ENCODE measurements at regions not wholly inside any gene's neighbourhood (a gene's known extent, or its start where the extent isn't known, plus 50 kb on each side); places are given as distances from the start of the nearest gene placed in this dataset.
"Not testable (repeated sequence)": the region's sequence is repeated elsewhere in the genome, so short reads cannot be mapped to it uniquely, and the experiment has no call there.

GRCh38 chr13:81350056-81350455 lies 1009.1 kb upstream of the SPRY2 start:
- Histone ChIP-seq H3K56ac (ENCODE audit: extremely low read depth, insufficient read depth, low read length) (no peak overlapping the region), H3K9me3 (ENCODE audit: control insufficient read depth, insufficient read depth, low read length) (peaks cover 2% of the 10 kb centered on the region; the same call in 1 of the 2 replicates), H3K9me1 (ENCODE audit: insufficient read depth, low read length) (no peaks in the 10 kb centered on the region), H3K4ac (ENCODE audit: low read depth, low read length) (no peak overlapping the region), H3K23ac (ENCODE audit: low read depth, low read length) (no peak overlapping the region), H4K91ac (ENCODE audit: insufficient read depth, low read depth, low read length) (no peak overlapping the region), H4K8ac (ENCODE audit: low read depth in 2 of 2, low read length in 2 of 2) (no peak overlapping the region), H2AK9ac (replicated peaks; ENCODE audit: low read depth, low read length, poor library complexity) (no peak overlapping the region), H2BK5ac (ENCODE audit: low read depth, low read length, poor library complexity, severe bottlenecking) (no peak overlapping the region), H2BK15ac (ENCODE audit: low read depth, low read length) (no peak overlapping the region), H3K36me3 (ENCODE audit: control insufficient read depth, insufficient read depth, low read length) (no peaks in the 10 kb centered on the region), H4K20me1 (ENCODE audit: insufficient read depth, low read length) (no peaks in the 10 kb centered on the region), H4K5ac (ENCODE audit: low read depth, low read length) (no peak overlapping the region), H3K9ac (ENCODE audit: low read depth, low read length) (no peak overlapping the region), H3K14ac (replicated peaks; ENCODE audit: low read depth, low read length) (no peak overlapping the region), H3K4me2 (ENCODE audit: low read depth, low read length) (no peak overlapping the region), H2BK120ac (ENCODE audit: low read depth, low read length) (no peak overlapping the region), H2AFZ (replicated peaks; ENCODE audit: low read length, poor library complexity) (no peak overlapping the region), H3K27ac (ENCODE audit: insufficient read depth, low read length) (no peak overlapping the region), H2BK20ac (ENCODE audit: low read depth, low read length) (no peak overlapping the region), H3K4me3 (ENCODE audit: insufficient read depth, low read depth, low read length) (no peak overlapping the region), H2AK5ac (ENCODE audit: low read depth, low read length) (no peak overlapping the region), H3K4me1 (ENCODE audit: control insufficient read depth, insufficient read depth, low read length) (no peaks in the 10 kb centered on the region), H3K27me3 (ENCODE audit: control insufficient read depth, insufficient read depth, low read length) (no peaks in the 10 kb centered on the region), H3K18ac (ENCODE audit: low read depth, low read length) (no peak overlapping the region), H3K79me1 (ENCODE audit: low read depth in 1 of 2, low read length in 2 of 2) (no peaks in the 10 kb centered on the region)
- ChIA-PET POLR2A (ENCODE audit: unreplicated experiment) (no interaction called here), CTCF (no interaction called here)
- intact Hi-C loops (cut with micrococcal nuclease) (no loop called here), dilution Hi-C loops (cut with HindIII; ENCODE audit: low sequenced_read_pairs, unreplicated experiment) (no loop called here), in situ Hi-C loops (cut with MboI; ENCODE audit: low sequenced_read_pairs) (no loop called here)
- DNase-seq: no peak
- ATAC-seq (ENCODE audit: low read depth): no peak
- BruUV-seq (replicated peaks): no TSS peak
- no CpG with 5 or more reads among the region's 1 CpG for WGBS, 2 experiments (ENCODE audit: extremely low coverage in 2 of 2, insufficient read length in 1 of 2)
- no peak for TF ChIP-seq ELK1 (IDR thresholded peaks at IDR 0.05; ENCODE audit: borderline replicate concordance, low read depth, low read length)
- peak; percentile 53 for TF ChIP-seq MAFK (IDR thresholded peaks at IDR 0.05; ENCODE audit: low read depth, low read length)

- H3K18ac ChIP-seq (ENCODE audit: low read depth, low read length); H4K91ac ChIP-seq (ENCODE audit: insufficient read depth, low read depth, low read length); H3K9ac ChIP-seq (ENCODE audit: low read depth, low read length); H3K4me3 ChIP-seq (ENCODE audit: insufficient read depth, low read depth, low read length); DNase-seq; H3K4me2 ChIP-seq (ENCODE audit: low read depth, low read length); POLR2A ChIA-PET (ENCODE audit: unreplicated experiment); H3K4me1 ChIP-seq (ENCODE audit: control insufficient read depth, insufficient read depth, low read length); H2BK5ac ChIP-seq (ENCODE audit: low read depth, low read length, poor library complexity, severe bottlenecking); ATAC-seq (ENCODE audit: low read depth); H2AFZ ChIP-seq (replicated peaks; ENCODE audit: low read length, poor library complexity); H3K27ac ChIP-seq (ENCODE audit: insufficient read depth, low read length); H3K4ac ChIP-seq (ENCODE audit: low read depth, low read length); H3K23ac ChIP-seq (ENCODE audit: low read depth, low read length); H4K5ac ChIP-seq (ENCODE audit: low read depth, low read length); H2BK15ac ChIP-seq (ENCODE audit: low read depth, low read length); H3K36me3 ChIP-seq (ENCODE audit: control insufficient read depth, insufficient read depth, low read length); H2BK20ac ChIP-seq (ENCODE audit: low read depth, low read length); H3K27me3 ChIP-seq (ENCODE audit: control insufficient read depth, insufficient read depth, low read length); H2AK9ac ChIP-seq (replicated peaks; ENCODE audit: low read depth, low read length, poor library complexity); H4K8ac ChIP-seq (ENCODE audit: low read depth in 2 of 2, low read length in 2 of 2); intact Hi-C loops (cut with micrococcal nuclease); CTCF ChIA-PET; in situ Hi-C loops (cut with MboI; ENCODE audit: low sequenced_read_pairs); H3K9me1 ChIP-seq (ENCODE audit: insufficient read depth, low read length); H3K56ac ChIP-seq (ENCODE audit: extremely low read depth, insufficient read depth, low read length); H2AK5ac ChIP-seq (ENCODE audit: low read depth, low read length); H4K20me1 ChIP-seq (ENCODE audit: insufficient read depth, low read length); H2BK120ac ChIP-seq (ENCODE audit: low read depth, low read length); dilution Hi-C loops (cut with HindIII; ENCODE audit: low sequenced_read_pairs, unreplicated experiment); H3K14ac ChIP-seq (replicated peaks; ENCODE audit: low read depth, low read length); BruUV-seq (replicated peaks); H3K79me1 ChIP-seq (ENCODE audit: low read depth in 1 of 2, low read length in 2 of 2): not testable (repeated sequence)
- WGBS, 2 experiments (ENCODE audit: extremely low coverage in 2 of 2, insufficient read length in 1 of 2): 67% methylated on average over 5 of the region's 36 CpGs; no CpG with 5 or more reads in 1 of the 2 experiments
- H3K9me3 ChIP-seq (ENCODE audit: control insufficient read depth, insufficient read depth, low read length): peaks cover 16% of the 10 kb centered on the region
Measured at GRCh38 chr13:81340118-81341069, 999.5 kb upstream of the SPRY2 start.

All from IMR-90 (cell line).